HEK293 (cell line): ENCODE measurements at regions not wholly inside any gene's neighbourhood (a gene's known extent, or its start where the extent isn't known, plus 50 kb on each side); places are given as distances from the start of the nearest gene placed in this dataset.
"Not testable (repeated sequence)": the region's sequence is repeated elsewhere in the genome, so short reads cannot be mapped to it uniquely, and the experiment has no call there.

ENCODE experiments used
- CTCF ChIA-PET: fragments of 350-600 bp; formaldehyde crosslinking; extraction: SDS; loops from one replicate; lab custom pipeline; 2021; ENCODE audit warnings: antibody characterized with exemption; lab: Yijun Ruan, JAX
- POLR2A ChIA-PET: fragments of 300-600 bp; formaldehyde crosslinking; extraction: SDS; loops from one replicate; lab custom pipeline; 2020; ENCODE audit warnings: antibody characterized with exemption, inconsistent platforms; lab: Yijun Ruan, JAX
- H3K27ac ChIP-seq: fragments of 200-500 bp; sonication (Bioruptor generic); 2 replicates; pipeline ENCODE4 v1.5.1; 2014; ENCODE audit warnings: low read depth, low read length, control low read depth, inconsistent platforms; ENCODE audit errors: extremely low read depth
- H3K36me3 ChIP-seq, 2 experiments: fragments of 200-500 bp in 1 of 2; sonication (Bioruptor generic) in 1 of 2; 1 replicate in 1 of 2; 2 replicates in 1 of 2; pipeline ENCODE4 v1.5.1; 2014 to 2017; ENCODE audit warnings: inconsistent platforms in 2 of 2, low read length in 2 of 2; ENCODE audit not compliant: control insufficient read depth in 2 of 2, insufficient read depth in 1 of 2
- H3K4me1 ChIP-seq: fragments of 200-500 bp; sonication (Bioruptor generic); 2 replicates; pipeline ENCODE4 v1.5.1; 2014; ENCODE audit warnings: mild to moderate bottlenecking, low read length, inconsistent platforms; ENCODE audit not compliant: control insufficient read depth, insufficient read depth
- H3K4me3 ChIP-seq: 2 replicates; pipeline ENCODE4 v1.5.1; 2011; ENCODE audit warnings: low read depth, mild to moderate bottlenecking, control low read depth, low read length, moderate library complexity
- H3K9me3 ChIP-seq: fragments of 200-500 bp; sonication (Bioruptor generic); 2 replicates; pipeline ENCODE4 v1.5.1; 2014; ENCODE audit warnings: low read depth, low read length, inconsistent platforms; ENCODE audit not compliant: control insufficient read depth, insufficient read depth
- FEZF1 ChIP-seq: fragments of 450-650 bp; formaldehyde crosslinking; IDR thresholded peaks from 2 replicates; pipeline ENCODE4 v1.5.1; 2016; ENCODE audit warnings: missing biosample characterization, missing genetic modification characterization
- GLIS2 ChIP-seq: fragments of 450-650 bp; formaldehyde crosslinking; IDR thresholded peaks from 2 replicates; pipeline ENCODE4 v1.5.1; 2016; ENCODE audit warnings: missing biosample characterization, missing genetic modification characterization
- KLF8 ChIP-seq: fragments of 450-650 bp; formaldehyde crosslinking; IDR thresholded peaks from 2 replicates; pipeline ENCODE4 v1.5.1; 2016; ENCODE audit warnings: missing biosample characterization, missing genetic modification characterization
- SALL2 ChIP-seq: fragments of 450-650 bp; formaldehyde crosslinking; IDR thresholded peaks from 2 replicates; pipeline ENCODE4 v1.5.0; 2017; ENCODE audit warnings: missing biosample characterization, mild to moderate bottlenecking, missing genetic modification characterization, borderline replicate concordance
- ZBTB21 ChIP-seq: fragments of 450-650 bp; formaldehyde crosslinking; IDR thresholded peaks from 2 replicates; pipeline ENCODE4 v1.5.1; 2017; ENCODE audit warnings: missing biosample characterization, missing genetic modification characterization
- ZNF112 ChIP-seq: fragments of 450-650 bp; formaldehyde crosslinking; IDR thresholded peaks from 2 replicates; pipeline ENCODE4 v1.5.0; 2017; ENCODE audit warnings: missing biosample characterization, missing genetic modification characterization
- ZNF157 ChIP-seq: fragments of 450-650 bp; formaldehyde crosslinking; IDR thresholded peaks from 2 replicates; pipeline ENCODE4 v1.5.1; 2016; ENCODE audit warnings: missing biosample characterization, missing genetic modification characterization
- ZNF16 ChIP-seq: fragments of 450-650 bp; formaldehyde crosslinking; IDR thresholded peaks from 2 replicates; pipeline ENCODE4 v1.5.1; 2016; ENCODE audit warnings: low read depth, missing biosample characterization, missing genetic modification characterization
- ZNF169 ChIP-seq: fragments of 450-650 bp; formaldehyde crosslinking; IDR thresholded peaks from 2 replicates; pipeline ENCODE4 v1.5.1; 2016; ENCODE audit warnings: missing biosample characterization, missing genetic modification characterization
- ZNF175 ChIP-seq: fragments of 450-650 bp; formaldehyde crosslinking; IDR thresholded peaks from 2 replicates; pipeline ENCODE4 v1.5.1; 2016; ENCODE audit warnings: missing biosample characterization, missing genetic modification characterization
- ZNF184 ChIP-seq: fragments of 450-650 bp; IDR thresholded peaks from 2 replicates; pipeline ENCODE4 v1.5.1; 2018; ENCODE audit warnings: missing biosample characterization, mild to moderate bottlenecking, missing genetic modification characterization
- ZNF19 ChIP-seq: fragments of 450-650 bp; formaldehyde crosslinking; IDR thresholded peaks from 2 replicates; pipeline ENCODE4; 2016; ENCODE audit warnings: missing biosample characterization, missing genetic modification characterization, low read depth
- ZNF214 ChIP-seq: fragments of 450-650 bp; formaldehyde crosslinking; IDR thresholded peaks from 2 replicates; pipeline ENCODE4 v1.5.1; 2017; ENCODE audit warnings: missing biosample characterization, mild to moderate bottlenecking, missing genetic modification characterization, borderline replicate concordance
- ZNF274 ChIP-seq, 2 experiments: fragments of 200-500 bp in 1 of 2; fragments of 450-650 bp in 1 of 2; sonication (Bioruptor generic) in 1 of 2; formaldehyde crosslinking in 1 of 2; IDR thresholded peaks; 2 replicates each; pipeline versions ENCODE4 v1.5.1 to v1.6.1; 2014 to 2016; ENCODE audit warnings: borderline replicate concordance in 1 of 2, inconsistent platforms in 1 of 2, low read length in 1 of 2, missing biosample characterization in 1 of 2, missing genetic modification characterization in 1 of 2
- ZNF555 ChIP-seq: fragments of 450-650 bp; formaldehyde crosslinking; conservative IDR thresholded peaks from 2 replicates; pipeline ENCODE4 v1.5.1; 2017; ENCODE audit warnings: missing biosample characterization, mild to moderate bottlenecking, missing genetic modification characterization, inconsistent platforms
- ZNF626 ChIP-seq: fragments of 450-650 bp; sonication (Bioruptor Pico); formaldehyde crosslinking; IDR thresholded peaks from 2 replicates; pipeline ENCODE4 v1.5.1; 2018; ENCODE audit warnings: missing biosample characterization, missing genetic modification characterization, inconsistent platforms
- ZNF707 ChIP-seq: fragments of 450-650 bp; formaldehyde crosslinking; IDR thresholded peaks from 2 replicates; pipeline ENCODE4 v1.5.1; 2016; ENCODE audit warnings: missing biosample characterization, missing genetic modification characterization
- ZNF777 ChIP-seq: fragments of 450-650 bp; formaldehyde crosslinking; IDR thresholded peaks from 2 replicates; pipeline ENCODE4 v1.5.1; 2017; ENCODE audit warnings: missing biosample characterization, missing genetic modification characterization, borderline replicate concordance
- TF ChIP-seq, protein P1 (sequence below): fragments of 450-650 bp; formaldehyde crosslinking; IDR thresholded peaks from 2 replicates; pipeline ENCODE4 v1.5.1; 2016; ENCODE audit warnings: missing biosample characterization, missing genetic modification characterization

DNA sequence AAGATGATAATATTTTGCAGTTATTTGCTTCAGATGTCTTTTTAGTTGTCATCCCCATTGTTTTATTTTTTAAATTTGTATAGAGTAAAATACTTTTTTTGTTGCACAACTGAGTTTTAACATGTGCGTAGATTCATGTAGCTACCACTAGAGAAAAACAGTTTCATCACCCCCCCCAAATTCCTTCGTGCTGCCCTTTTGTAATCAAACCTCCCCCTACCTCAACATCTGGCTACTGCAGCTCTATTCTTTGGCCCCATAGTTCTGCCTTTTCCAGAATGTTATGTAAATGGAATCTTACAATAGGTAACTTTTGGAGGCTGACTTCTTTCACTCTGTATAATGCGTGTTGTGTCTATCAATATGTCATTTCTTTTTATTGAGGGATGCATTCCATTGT, 232.0 kb upstream of the RASGRP1 start:
- no peaks in the 10 kb centered on the region for H3K9me3 ChIP-seq
- H3K27ac ChIP-seq = no peak overlapping the region
- ChIA-PET POLR2A (no interaction called here), CTCF (no interaction called here)
- H3K36me3 ChIP-seq = no peaks in the 10 kb centered on the region
- no peaks in the 10 kb centered on the region for H3K4me1 ChIP-seq
- no peak overlapping the region for H3K4me3 ChIP-seq
- no peak for TF ChIP-seq ZNF184
- no peak for TF ChIP-seq KLF8 (tag by site-specific recombination)
- no peak for TF ChIP-seq SALL2
- TF ChIP-seq, protein P1, sequence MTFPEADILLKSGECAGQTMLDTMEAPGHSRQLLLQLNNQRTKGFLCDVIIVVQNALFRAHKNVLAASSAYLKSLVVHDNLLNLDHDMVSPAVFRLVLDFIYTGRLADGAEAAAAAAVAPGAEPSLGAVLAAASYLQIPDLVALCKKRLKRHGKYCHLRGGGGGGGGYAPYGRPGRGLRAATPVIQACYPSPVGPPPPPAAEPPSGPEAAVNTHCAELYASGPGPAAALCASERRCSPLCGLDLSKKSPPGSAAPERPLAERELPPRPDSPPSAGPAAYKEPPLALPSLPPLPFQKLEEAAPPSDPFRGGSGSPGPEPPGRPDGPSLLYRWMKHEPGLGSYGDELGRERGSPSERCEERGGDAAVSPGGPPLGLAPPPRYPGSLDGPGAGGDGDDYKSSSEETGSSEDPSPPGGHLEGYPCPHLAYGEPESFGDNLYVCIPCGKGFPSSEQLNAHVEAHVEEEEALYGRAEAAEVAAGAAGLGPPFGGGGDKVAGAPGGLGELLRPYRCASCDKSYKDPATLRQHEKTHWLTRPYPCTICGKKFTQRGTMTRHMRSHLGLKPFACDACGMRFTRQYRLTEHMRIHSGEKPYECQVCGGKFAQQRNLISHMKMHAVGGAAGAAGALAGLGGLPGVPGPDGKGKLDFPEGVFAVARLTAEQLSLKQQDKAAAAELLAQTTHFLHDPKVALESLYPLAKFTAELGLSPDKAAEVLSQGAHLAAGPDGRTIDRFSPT (tag by site-specific recombination) = no peak
- no peak for TF ChIP-seq ZNF777
- no peak for TF ChIP-seq ZNF169 (tag by site-specific recombination)
- TF ChIP-seq ZNF214 = no peak
- TF ChIP-seq FEZF1 (tag by site-specific recombination) = no peak
- no peak for TF ChIP-seq ZNF112 (tag by site-specific recombination)
- TF ChIP-seq ZNF157 = no peak
- no peak for TF ChIP-seq ZNF16
- no peak for TF ChIP-seq ZBTB21
- TF ChIP-seq ZNF175 (tag by site-specific recombination) = no peak
- TF ChIP-seq ZNF19 (tag by site-specific recombination) = no peak
- no peak for TF ChIP-seq ZNF555
- TF ChIP-seq ZNF626 (tag by site-specific recombination) = no peak
- TF ChIP-seq ZNF707 (tag by site-specific recombination) = no peak

DNA sequence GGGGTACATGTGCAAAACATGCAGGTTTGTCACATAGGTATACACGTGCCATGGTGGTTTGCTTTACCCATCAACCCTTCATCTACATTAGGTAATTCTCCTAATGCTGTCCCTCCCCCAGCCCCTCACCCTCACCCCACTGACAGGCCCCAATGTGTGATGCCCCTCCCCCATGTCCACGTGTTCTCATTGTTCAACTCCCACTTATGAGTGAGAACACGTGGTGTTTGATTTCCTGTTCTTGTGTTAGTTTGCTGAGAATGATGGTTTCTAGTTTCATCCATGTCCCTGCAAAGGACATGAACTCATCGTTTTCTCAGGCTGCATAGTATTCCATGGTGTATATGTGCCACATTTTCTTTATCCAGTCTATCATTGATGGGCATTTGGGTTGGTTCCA, 232.9 kb upstream of the RASGRP1 start:
- CTCF ChIA-PET, POLR2A ChIA-PET, H3K9me3 ChIP-seq, H3K27ac ChIP-seq, H3K4me3 ChIP-seq, H3K4me1 ChIP-seq, H3K36me3 ChIP-seq: not testable (repeated sequence)

DNA sequence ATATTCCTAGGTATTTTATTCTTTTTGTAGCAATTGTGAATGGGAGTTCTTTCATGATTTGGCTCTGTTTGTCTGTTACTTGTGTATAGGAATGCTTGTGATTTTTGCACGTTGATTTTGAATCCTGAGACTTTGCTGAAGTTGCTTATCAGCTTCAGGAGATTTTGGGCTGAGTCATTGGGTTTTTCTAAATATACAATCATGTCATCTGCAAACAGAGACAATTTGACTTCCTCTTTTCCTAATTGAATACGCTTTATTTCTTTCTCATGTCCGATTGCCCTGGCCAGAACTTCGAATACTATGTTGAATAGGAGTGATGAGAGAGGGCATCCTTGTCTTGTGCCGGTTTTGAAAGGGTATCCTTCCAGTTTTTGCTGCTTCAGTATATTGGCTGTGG, 234.6 kb upstream of the RASGRP1 start:
- POLR2A ChIA-PET, CTCF ChIA-PET, H3K36me3 ChIP-seq, H3K4me3 ChIP-seq, H3K27ac ChIP-seq, H3K9me3 ChIP-seq, H3K4me1 ChIP-seq: not testable (repeated sequence)

DNA sequence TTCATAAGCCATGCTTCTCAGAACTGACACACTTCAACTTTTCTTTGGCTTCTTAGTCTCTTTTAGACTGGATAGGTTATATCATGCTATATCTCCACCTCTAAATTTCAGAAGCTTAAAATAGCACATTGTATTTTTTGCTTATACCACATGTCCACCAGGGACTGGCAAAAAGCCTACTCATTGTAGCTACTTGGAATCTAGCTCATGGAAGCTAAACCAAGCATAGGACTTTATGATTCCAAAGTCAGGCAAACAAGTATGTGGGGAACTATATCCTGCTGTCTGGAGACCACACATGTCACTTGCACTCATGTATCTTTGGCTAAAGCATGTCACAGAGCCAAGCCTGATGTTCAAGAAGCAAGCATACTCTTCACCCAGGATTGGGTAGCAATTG, 245.0 kb upstream of the RASGRP1 start:
- TF ChIP-seq ZNF274 (IDR thresholded peaks at IDR 0.05; ENCODE audit: low read length) (no peak), ZNF274 (tag by site-specific recombination; IDR thresholded peaks at IDR 0.05; ENCODE audit: borderline replicate concordance) (no peak), KLF8 (tag by site-specific recombination) (no peak), GLIS2 (tag by site-specific recombination) (no peak)
- no peak overlapping the region for H3K27ac ChIP-seq
- no peaks in the 10 kb centered on the region for H3K4me1 ChIP-seq
- ChIA-PET POLR2A (no interaction called here), CTCF (no interaction called here)
- H3K36me3 ChIP-seq = no peaks in the 10 kb centered on the region
- no peaks in the 10 kb centered on the region for H3K9me3 ChIP-seq
- H3K4me3 ChIP-seq = no peak overlapping the region
